Activated naive CD4-positive, alpha-beta T cell treated with Interleukin-2 at 50 U/mL for 16 hours (primary cell): ENCODE measurements at regions not wholly inside any gene's neighbourhood (a gene's known extent, or its start where the extent isn't known, plus 50 kb on each side); places are given as distances from the start of the nearest gene placed in this dataset.
"Not testable (repeated sequence)": the region's sequence is repeated elsewhere in the genome, so short reads cannot be mapped to it uniquely, and the experiment has no call there.

Experiments
- DNase-seq: peaks from one replicate; pipeline ENCODE4 v3.0.0-alpha.2; 2020

- DNase-seq: no peak
These were observed 558.3 kb downstream of the MATN1 start for GRCh38 chr1:30165116-30165515.

GRCh38 chr1:30164693-30165092, 558.7 kb downstream of the MATN1 start:
- DNase-seq: no peak

- DNase-seq: no peak
These were observed 560.8 kb downstream of the MATN1 start for GRCh38 chr1:30162565-30162964.

- no peak for DNase-seq
These were observed 561.4 kb downstream of the MATN1 start for GRCh38 chr1:30161953-30162352.

- DNase-seq: no peak
These were observed 562.2 kb downstream of the MATN1 start for GRCh38 chr1:30160999-30161689.

GRCh38 chr1:30159015-30159414, 564.4 kb downstream of the MATN1 start:
- no peak for DNase-seq

GRCh38 chr1:30155698-30156097, 567.7 kb downstream of the MATN1 start:
- DNase-seq: not testable (repeated sequence)

GRCh38 chr1:30155253-30155652, 568.1 kb downstream of the MATN1 start:
- DNase-seq: not testable (repeated sequence)

GRCh38 chr1:30153743-30154449, 569.5 kb downstream of the MATN1 start:
- no peak for DNase-seq

GRCh38 chr1:30151826-30152225, 571.6 kb downstream of the MATN1 start:
- DNase-seq: no peak

- no peak for DNase-seq
These were observed 572.3 kb downstream of the MATN1 start for GRCh38 chr1:30151119-30151518.

- no peak for DNase-seq
These were observed 574.2 kb downstream of the MATN1 start for GRCh38 chr1:30149226-30149625.

GRCh38 chr1:30148676-30149075, 574.7 kb downstream of the MATN1 start:
- no peak for DNase-seq

- DNase-seq: no peak
These were observed 576.2 kb downstream of the MATN1 start for GRCh38 chr1:30147188-30147587.

GRCh38 chr1:30146448-30146847, 576.9 kb downstream of the MATN1 start:
- DNase-seq: no peak

GRCh38 chr1:30145723-30146303, 577.6 kb downstream of the MATN1 start:
- no peak for DNase-seq

- DNase-seq: no peak
These were observed 578.6 kb downstream of the MATN1 start for GRCh38 chr1:30144831-30145230.

GRCh38 chr1:30143517-30143916, 579.9 kb downstream of the MATN1 start:
- no peak for DNase-seq

GRCh38 chr1:30140566-30140965, 582.8 kb downstream of the MATN1 start:
- DNase-seq: no peak

GRCh38 chr1:30138891-30139290, 584.5 kb downstream of the MATN1 start:
- DNase-seq: no peak

- no peak for DNase-seq
These were observed 586.4 kb downstream of the MATN1 start for GRCh38 chr1:30137001-30137400.

GRCh38 chr1:30135698-30136097, 587.7 kb downstream of the MATN1 start:
- no peak for DNase-seq

GRCh38 chr1:30134466-30135217, 588.7 kb downstream of the MATN1 start:
- no peak for DNase-seq
